ENCODE measurements at regions not wholly inside any gene's neighbourhood (a gene's known extent, or its start where the extent isn't known, plus 50 kb on each side); places are given as distances from the start of the nearest gene placed in this dataset.

DNA sequence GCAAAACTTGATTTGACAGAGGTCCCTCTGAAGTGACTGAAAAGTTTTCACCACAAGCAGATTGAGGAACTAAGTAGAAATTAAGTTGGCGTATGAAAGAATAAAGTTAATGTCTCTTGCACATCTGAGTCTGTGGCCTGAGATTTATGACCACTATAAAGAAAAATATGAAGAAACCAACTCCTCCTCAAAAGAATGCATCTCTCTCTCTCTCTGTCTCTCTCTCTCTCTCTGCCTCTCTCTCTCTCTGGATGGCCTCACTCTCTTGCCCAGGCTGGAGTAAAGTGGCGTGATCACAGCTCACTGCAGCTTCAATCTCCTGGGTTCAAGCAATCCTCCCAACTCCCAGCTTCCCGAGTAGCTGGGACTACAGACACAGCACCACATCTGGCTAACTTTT lies 55.2 kb downstream of the RPL22L1 start:
- Histone ChIP-seq H3K4me3 (no peak overlapping the region), H3K4me1 (peaks cover 0 to 13% (median 4%) of the 10 kb centered on the region in 4 donors), H3K36me3 (no peaks in the 10 kb centered on the region), H3K27me3 (no peaks in the 10 kb centered on the region), H3K9me3 (no peaks in the 10 kb centered on the region), H3K27ac (replicated peaks in 1 of 4) (no peak overlapping the region)
- intact Hi-C loops (cut with DNase I): loop anchor here (10.0 kb wide), 1 partner anchor 500 kb away; no protein-coding TSS in a partner anchor
- TF ChIP-seq EP300 (IDR thresholded peaks at IDR 0.05) (no peak), POLR2A (IDR thresholded peaks at IDR 0.05; ENCODE audit: low read depth) (no peak), POLR2AphosphoS5 (IDR thresholded peaks at IDR 0.05) (no peak)
- TF ChIP-seq, protein P1, sequence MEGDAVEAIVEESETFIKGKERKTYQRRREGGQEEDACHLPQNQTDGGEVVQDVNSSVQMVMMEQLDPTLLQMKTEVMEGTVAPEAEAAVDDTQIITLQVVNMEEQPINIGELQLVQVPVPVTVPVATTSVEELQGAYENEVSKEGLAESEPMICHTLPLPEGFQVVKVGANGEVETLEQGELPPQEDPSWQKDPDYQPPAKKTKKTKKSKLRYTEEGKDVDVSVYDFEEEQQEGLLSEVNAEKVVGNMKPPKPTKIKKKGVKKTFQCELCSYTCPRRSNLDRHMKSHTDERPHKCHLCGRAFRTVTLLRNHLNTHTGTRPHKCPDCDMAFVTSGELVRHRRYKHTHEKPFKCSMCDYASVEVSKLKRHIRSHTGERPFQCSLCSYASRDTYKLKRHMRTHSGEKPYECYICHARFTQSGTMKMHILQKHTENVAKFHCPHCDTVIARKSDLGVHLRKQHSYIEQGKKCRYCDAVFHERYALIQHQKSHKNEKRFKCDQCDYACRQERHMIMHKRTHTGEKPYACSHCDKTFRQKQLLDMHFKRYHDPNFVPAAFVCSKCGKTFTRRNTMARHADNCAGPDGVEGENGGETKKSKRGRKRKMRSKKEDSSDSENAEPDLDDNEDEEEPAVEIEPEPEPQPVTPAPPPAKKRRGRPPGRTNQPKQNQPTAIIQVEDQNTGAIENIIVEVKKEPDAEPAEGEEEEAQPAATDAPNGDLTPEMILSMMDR (IDR thresholded peaks at IDR 0.05): no peak
- WGBS: 79% methylated on average over 3 of the region's 3 CpGs
- DNase-seq (ENCODE audit: extremely low spot score): no peak

DNA sequence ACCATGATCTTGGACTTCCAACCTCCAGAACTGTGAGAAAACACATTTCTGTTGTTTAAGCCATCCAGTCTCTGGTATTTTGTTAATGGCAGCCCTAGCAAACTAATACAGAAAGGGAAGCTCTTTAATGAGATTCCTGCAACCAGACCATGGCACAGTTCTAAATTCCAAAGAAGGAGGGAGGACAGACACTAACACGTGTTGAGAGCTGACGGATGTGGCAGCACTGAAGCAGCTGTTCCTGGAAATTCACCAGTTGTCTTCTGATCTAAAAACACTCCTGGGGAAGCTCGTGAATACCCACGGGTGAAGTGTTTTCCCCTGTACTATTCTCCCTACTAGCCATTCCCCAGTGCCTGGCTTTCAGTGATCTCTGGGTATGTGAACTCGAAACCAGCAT lies 56.7 kb downstream of the RPL22L1 start:
- WGBS: 63% methylated on average over 5 of the region's 5 CpGs
- DNase-seq (ENCODE audit: extremely low spot score): no peak
- H3K36me3 ChIP-seq: no peaks in the 10 kb centered on the region
- H3K4me3 ChIP-seq: no peak overlapping the region
- H3K9me3 ChIP-seq: no peaks in the 10 kb centered on the region
- TF ChIP-seq POLR2A (IDR thresholded peaks at IDR 0.05; ENCODE audit: low read depth) (no peak), EP300 (IDR thresholded peaks at IDR 0.05) (no peak), POLR2AphosphoS5 (IDR thresholded peaks at IDR 0.05) (no peak)
- TF ChIP-seq, protein P1 (IDR thresholded peaks at IDR 0.05): no peak
- H3K4me1 ChIP-seq: peaks cover 0 to 13% (median 4%) of the 10 kb centered on the region in 4 donors
- intact Hi-C loops (cut with DNase I): loop anchor here (2.0 to 10.0 kb wide), 2 partner anchors 398 to 498 kb away; no protein-coding TSS in a partner anchor
- no peak overlapping the region for H3K27ac ChIP-seq (replicated peaks in 1 of 4)
- no peaks in the 10 kb centered on the region for H3K27me3 ChIP-seq

DNA sequence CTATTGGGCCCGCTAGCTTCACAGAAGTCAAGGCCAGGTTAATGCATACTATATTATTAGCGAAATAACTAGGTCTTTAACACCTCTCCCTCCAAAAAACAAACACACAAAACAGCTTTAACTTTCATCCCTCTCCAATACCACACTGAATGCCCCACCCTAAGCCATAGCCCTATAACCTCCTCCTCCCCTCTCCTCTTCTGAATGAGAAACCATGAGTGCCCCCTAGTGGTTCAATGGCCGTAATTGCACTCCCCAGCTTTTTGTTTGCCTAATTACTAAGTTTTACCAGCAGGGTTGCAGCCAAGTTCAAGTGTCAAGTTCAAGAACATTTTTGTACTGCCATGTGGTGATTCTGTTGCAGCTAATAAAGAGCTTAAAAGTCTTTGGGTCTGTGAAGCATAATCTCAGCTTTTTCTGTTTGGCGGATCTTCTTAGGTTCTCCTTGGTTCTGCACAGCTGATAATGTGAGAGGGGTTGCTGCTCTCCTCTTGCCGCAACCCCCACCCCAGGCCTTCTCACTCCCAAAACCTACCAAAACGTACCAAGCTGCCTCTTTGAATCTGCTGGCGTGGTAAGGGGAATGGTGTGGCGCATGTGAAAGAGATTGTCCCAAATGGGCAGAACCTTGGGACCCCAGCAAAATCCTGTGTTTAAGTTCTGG lies 57.9 kb downstream of the RPL22L1 start:
- WGBS: 76% methylated on average over 8 of the region's 8 CpGs

DNA sequence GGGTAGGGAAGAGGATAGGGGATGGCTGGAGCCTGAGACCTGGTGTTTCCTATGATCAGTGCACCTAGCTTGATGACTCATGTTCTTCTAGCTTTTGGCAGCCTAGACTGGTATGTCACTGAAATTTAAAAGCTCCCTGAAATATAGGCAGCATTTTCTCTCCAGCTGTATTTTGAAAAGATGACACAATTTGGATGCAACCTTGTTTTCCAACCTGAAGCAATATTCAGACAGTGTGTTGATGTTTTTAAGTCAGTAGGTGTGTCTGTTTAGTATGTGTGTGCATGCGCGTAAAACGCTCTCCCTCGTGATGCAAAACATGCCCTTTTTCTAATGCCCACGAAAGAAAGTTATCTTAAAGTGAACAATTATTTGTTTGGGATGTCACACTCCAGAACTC lies 58.5 kb downstream of the RPL22L1 start:
- intact Hi-C loops (cut with DNase I): loop anchor here (10.0 kb wide), 1 partner anchor 497 kb away; no protein-coding TSS in a partner anchor
- Histone ChIP-seq H3K27ac (replicated peaks in 1 of 4) (no peak overlapping the region), H3K4me1 (peaks cover 0 to 13% (median 4%) of the 10 kb centered on the region in 4 donors), H3K9me3 (no peaks in the 10 kb centered on the region), H3K4me3 (no peak overlapping the region), H3K36me3 (no peaks in the 10 kb centered on the region), H3K27me3 (no peaks in the 10 kb centered on the region)
- no peak for DNase-seq (ENCODE audit: extremely low spot score)
- WGBS: 83% methylated on average over 5 of the region's 5 CpGs
- TF ChIP-seq POLR2AphosphoS5 (IDR thresholded peaks at IDR 0.05) (no peak), EP300 (IDR thresholded peaks at IDR 0.05) (no peak), POLR2A (IDR thresholded peaks at IDR 0.05; ENCODE audit: low read depth) (no peak)
- TF ChIP-seq, protein P1 (IDR thresholded peaks at IDR 0.05): no peak

More for the DNA sequence above, 57.9 kb downstream of the RPL22L1 start:
- intact Hi-C loops (cut with DNase I): loop anchor here (2.0 to 10.0 kb wide), 2 partner anchors 397 to 497 kb away; no protein-coding TSS in a partner anchor
- Histone ChIP-seq H3K27me3 (no peaks in the 10 kb centered on the region), H3K4me1 (peaks cover 0 to 13% (median 4%) of the 10 kb centered on the region in 4 donors), H3K9me3 (no peaks in the 10 kb centered on the region), H3K36me3 (no peaks in the 10 kb centered on the region), H3K4me3 (no peak overlapping the region), H3K27ac (replicated peaks in 1 of 4) (no peak overlapping the region)
- DNase-seq (ENCODE audit: extremely low spot score): no peak
- TF ChIP-seq POLR2A (IDR thresholded peaks at IDR 0.05; ENCODE audit: low read depth) (no peak), EP300 (IDR thresholded peaks at IDR 0.05) (no peak), POLR2AphosphoS5 (IDR thresholded peaks at IDR 0.05) (no peak)
- TF ChIP-seq, protein P1 (IDR thresholded peaks at IDR 0.05): peak; percentile 82 to 91 (median 84)

Measured in esophagus muscularis mucosa (tissue), 4 donors.